ENCODE measurements at regions not wholly inside any gene's neighbourhood (a gene's known extent, or its start where the extent isn't known, plus 50 kb on each side); places are given as distances from the start of the nearest gene placed in this dataset.

GRCh38 chr4:18100657-18101056, 79.1 kb upstream of the LCORL start:
- TF ChIP-seq CEBPZ (IDR thresholded peaks at IDR 0.05; ENCODE audit: low read depth, low read length) (no peak), USF2 (IDR thresholded peaks at IDR 0.05; ENCODE audit: borderline replicate concordance, low read depth, low read length) (no peak), ZNF384 (IDR thresholded peaks at IDR 0.05; ENCODE audit: borderline replicate concordance, low read depth, low read length) (no peak)

All from GM12878 (cell line).